Nucleus accumbens (tissue), 56 donors: ENCODE measurements at regions not wholly inside any gene's neighbourhood (a gene's known extent, or its start where the extent isn't known, plus 50 kb on each side); places are given as distances from the start of the nearest gene placed in this dataset.

Experiments
- DNase-seq, 56 donors: peaks; one replicate each; lab custom pipeline; 2025; lab: John Stamatoyannopoulos, UW

- DNase-seq: no peak
Observed at GRCh38 chrX:96425200-96425599, 259.4 kb upstream of the DIAPH2 start.

GRCh38 chrX:96430756-96431455, 253.7 kb upstream of the DIAPH2 start:
- no peak for DNase-seq

- no peak for DNase-seq
Observed at GRCh38 chrX:96432647-96433046, 252.0 kb upstream of the DIAPH2 start.

- DNase-seq: no peak
Observed at GRCh38 chrX:96433409-96434077, 251.1 kb upstream of the DIAPH2 start.

- DNase-seq: no peak
Observed at GRCh38 chrX:96435378-96436035, 249.1 kb upstream of the DIAPH2 start.

GRCh38 chrX:96436105-96436504, 248.5 kb upstream of the DIAPH2 start:
- DNase-seq: no peak

GRCh38 chrX:96438803-96439202, 245.8 kb upstream of the DIAPH2 start:
- DNase-seq: no peak

- no peak for DNase-seq
Observed at GRCh38 chrX:96440941-96441340, 243.7 kb upstream of the DIAPH2 start.

GRCh38 chrX:96445531-96446065, 239.0 kb upstream of the DIAPH2 start:
- DNase-seq: no peak

GRCh38 chrX:96446524-96446923, 238.1 kb upstream of the DIAPH2 start:
- no peak for DNase-seq

GRCh38 chrX:96447161-96447560, 237.5 kb upstream of the DIAPH2 start:
- no peak for DNase-seq

GRCh38 chrX:96449191-96449590, 235.5 kb upstream of the DIAPH2 start:
- no peak for DNase-seq

- no peak for DNase-seq
Observed at GRCh38 chrX:96449896-96450295, 234.7 kb upstream of the DIAPH2 start.

GRCh38 chrX:96453139-96453538, 231.5 kb upstream of the DIAPH2 start:
- no peak for DNase-seq

- no peak for DNase-seq
Observed at GRCh38 chrX:96455078-96455477, 229.6 kb upstream of the DIAPH2 start.

GRCh38 chrX:96464880-96465558, 219.6 kb upstream of the DIAPH2 start:
- DNase-seq: no peak

GRCh38 chrX:96474029-96474740, 210.5 kb upstream of the DIAPH2 start:
- DNase-seq: no peak

- no peak for DNase-seq
Observed at GRCh38 chrX:96474741-96475125, 209.9 kb upstream of the DIAPH2 start.

GRCh38 chrX:96480081-96480480, 204.6 kb upstream of the DIAPH2 start:
- no peak for DNase-seq

- DNase-seq: no peak
Observed at GRCh38 chrX:96481831-96482230, 202.8 kb upstream of the DIAPH2 start.
